ENCODE measurements at regions not wholly inside any gene's neighbourhood (a gene's known extent, or its start where the extent isn't known, plus 50 kb on each side); places are given as distances from the start of the nearest gene placed in this dataset.

- no peak for TF ChIP-seq POLR2AphosphoS5 (IDR thresholded peaks at IDR 0.05)
- no peak for TF ChIP-seq POLR2A (IDR thresholded peaks at IDR 0.05; ENCODE audit: low read depth)
- TF ChIP-seq CTCF (IDR thresholded peaks at IDR 0.05), result no peak
- TF ChIP-seq EP300 (IDR thresholded peaks at IDR 0.05), result no peak
Measured at GRCh38 chr5:77904362-77904761, 128.2 kb upstream of the TBCA start.
